ENCODE measurements at regions not wholly inside any gene's neighbourhood (a gene's known extent, or its start where the extent isn't known, plus 50 kb on each side); places are given as distances from the start of the nearest gene placed in this dataset.

- Histone ChIP-seq H3K9ac (no peak overlapping the region), H3K4me3 (ENCODE audit: low read depth in 2 of 2, low read length in 1 of 2) (no peak overlapping the region), H3K9me2 (no peaks in the 10 kb centered on the region), H3K36me3 (replicated peaks in 1 of 2; ENCODE audit: control insufficient read depth in 1 of 2, insufficient read depth in 2 of 2, low read length in 1 of 2) (no peaks in the 10 kb centered on the region), H3K9me3 (no peaks in the 10 kb centered on the region), H3K27ac (ENCODE audit: low read depth in 2 of 2, low read length in 1 of 2) (no peak overlapping the region), H2AFZ (ENCODE audit: low read depth) (no peak overlapping the region), H3K27me3 (ENCODE audit: insufficient read depth) (no peaks in the 10 kb centered on the region), H3K4me2 (no peak overlapping the region), H3K79me2 (ENCODE audit: insufficient read depth) (no peaks in the 10 kb centered on the region), H3F3A (replicated peaks; ENCODE audit: insufficient read depth) (no peaks in the 10 kb centered on the region), H4K20me1 (ENCODE audit: insufficient read depth) (no peaks in the 10 kb centered on the region), H3K4me1 (ENCODE audit: control insufficient read depth in 1 of 2, insufficient read depth in 2 of 2, low read depth in 1 of 2, low read length in 1 of 2) (no peaks in the 10 kb centered on the region)
- ChIA-PET CTCF (no interaction called here), POLR2A (no interaction called here)
- TF ChIP-seq TAF1 (IDR thresholded peaks at IDR 0.05; ENCODE audit: borderline replicate concordance, low read depth, low read length) (no peak), REST (IDR thresholded peaks at IDR 0.05; ENCODE audit: low read depth, low read length) (no peak), ELF1 (IDR thresholded peaks at IDR 0.05) (no peak), PBX3 (IDR thresholded peaks at IDR 0.05) (no peak), CTCF (IDR thresholded peaks at IDR 0.05) (no peak), GABPA (IDR thresholded peaks at IDR 0.05; ENCODE audit: low read depth) (no peak), TCF12 (IDR thresholded peaks at IDR 0.05) (no peak), MXI1 (IDR thresholded peaks at IDR 0.05; ENCODE audit: low read depth, low read length) (no peak), RXRA (IDR thresholded peaks at IDR 0.05; ENCODE audit: borderline replicate concordance, low read depth) (no peak), RAD21 (IDR thresholded peaks at IDR 0.05; ENCODE audit: low read length) (no peak), SMC3 (IDR thresholded peaks at IDR 0.05; ENCODE audit: low read depth, low read length) (no peak), USF1 (IDR thresholded peaks at IDR 0.05; ENCODE audit: borderline replicate concordance, low read depth) (no peak), MAX (IDR thresholded peaks at IDR 0.05; ENCODE audit: low read depth) (no peak)
- DNase-seq: no peak
These were observed 131.2 kb upstream of the PIK3R1 start for GRCh38 chr5:68084396-68084795.
